Mucosa of rectum (tissue), 2 donors: ENCODE measurements at regions not wholly inside any gene's neighbourhood (a gene's known extent, or its start where the extent isn't known, plus 50 kb on each side); places are given as distances from the start of the nearest gene placed in this dataset.

Experiments
- H3K27ac ChIP-seq, 2 donors: one replicate each; pipeline ENCODE4 v1.7.0; 2013; ENCODE audit warnings: inconsistent platforms in 2 of 2, low read depth in 2 of 2, low read length in 2 of 2
- H3K27me3 ChIP-seq, 2 donors: one replicate each; pipeline ENCODE4 v1.7.0; 2013; ENCODE audit warnings: low read length in 2 of 2; ENCODE audit not compliant: control insufficient read depth in 2 of 2, insufficient read depth in 2 of 2
- H3K36me3 ChIP-seq, 2 donors: one replicate each; pipeline ENCODE4 v1.7.0; 2013; ENCODE audit warnings: low read length in 2 of 2; ENCODE audit not compliant: control insufficient read depth in 2 of 2, insufficient read depth in 2 of 2
- H3K4me1 ChIP-seq, 2 donors: one replicate each; pipeline ENCODE4 v1.7.0; 2013; ENCODE audit warnings: low read length in 2 of 2, mild to moderate bottlenecking in 1 of 2; ENCODE audit not compliant: control insufficient read depth in 2 of 2, insufficient read depth in 2 of 2
- H3K4me3 ChIP-seq, 2 donors: one replicate each; pipeline ENCODE4 v1.7.0; 2013; ENCODE audit warnings: low read length in 2 of 2
- H3K9ac ChIP-seq, 2 donors: one replicate each; pipeline ENCODE4 v1.7.0; 2013; ENCODE audit warnings: low read length in 2 of 2, low read depth in 1 of 2, mild to moderate bottlenecking in 1 of 2
- H3K9me3 ChIP-seq, 2 donors: one replicate each; pipeline ENCODE4 v1.7.0; 2013; ENCODE audit warnings: low read length in 2 of 2; ENCODE audit not compliant: control insufficient read depth in 2 of 2
- donor health status: healthy.
- donor health status: Normal muscosa, but diverticular disease.

DNA sequence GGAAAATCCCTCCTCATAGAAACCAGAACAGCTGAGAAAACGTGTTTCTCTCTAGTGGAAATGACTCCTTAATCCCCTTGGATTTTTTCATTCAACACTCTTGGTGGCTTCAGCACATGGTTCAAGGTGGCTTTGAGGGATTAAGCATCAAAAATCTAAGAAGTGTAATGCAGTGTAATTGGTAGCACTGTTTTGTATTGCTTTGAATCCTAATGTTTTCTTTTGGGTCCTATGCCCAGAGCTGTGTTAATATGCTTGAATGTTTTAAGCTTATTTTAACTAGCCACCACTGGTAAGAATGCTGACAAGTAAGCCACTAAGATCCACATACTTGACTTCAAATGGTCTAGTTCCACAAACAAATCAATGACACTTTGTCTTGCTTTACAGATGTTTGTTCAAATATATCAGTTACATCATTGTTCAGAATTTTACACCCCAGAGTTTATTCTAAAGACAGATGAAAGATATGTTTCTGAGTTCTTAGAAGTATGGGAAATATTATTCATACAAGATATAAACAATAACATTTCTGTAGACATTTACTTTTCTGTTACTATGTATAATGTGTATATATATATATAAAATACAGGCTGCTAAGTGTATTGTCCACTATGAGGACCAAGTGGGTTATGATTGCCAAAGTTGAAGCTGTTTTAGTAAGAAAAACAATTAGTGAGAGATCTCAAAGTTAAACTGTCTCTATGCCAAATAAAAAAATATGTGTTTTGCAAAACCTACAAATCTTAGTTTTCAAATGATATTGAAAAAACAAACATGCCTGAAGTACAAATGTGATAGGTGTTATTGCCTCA lies 220.8 kb downstream of the OGFRL1 start:
- no peak overlapping the region for H3K27ac ChIP-seq
- no peaks in the 10 kb centered on the region for H3K27me3 ChIP-seq
- H3K4me1 ChIP-seq = no peaks in the 10 kb centered on the region
- H3K9me3 ChIP-seq = no peaks in the 10 kb centered on the region
- H3K9ac ChIP-seq = no peak overlapping the region
- no peak overlapping the region for H3K4me3 ChIP-seq
- no peaks in the 10 kb centered on the region for H3K36me3 ChIP-seq

DNA sequence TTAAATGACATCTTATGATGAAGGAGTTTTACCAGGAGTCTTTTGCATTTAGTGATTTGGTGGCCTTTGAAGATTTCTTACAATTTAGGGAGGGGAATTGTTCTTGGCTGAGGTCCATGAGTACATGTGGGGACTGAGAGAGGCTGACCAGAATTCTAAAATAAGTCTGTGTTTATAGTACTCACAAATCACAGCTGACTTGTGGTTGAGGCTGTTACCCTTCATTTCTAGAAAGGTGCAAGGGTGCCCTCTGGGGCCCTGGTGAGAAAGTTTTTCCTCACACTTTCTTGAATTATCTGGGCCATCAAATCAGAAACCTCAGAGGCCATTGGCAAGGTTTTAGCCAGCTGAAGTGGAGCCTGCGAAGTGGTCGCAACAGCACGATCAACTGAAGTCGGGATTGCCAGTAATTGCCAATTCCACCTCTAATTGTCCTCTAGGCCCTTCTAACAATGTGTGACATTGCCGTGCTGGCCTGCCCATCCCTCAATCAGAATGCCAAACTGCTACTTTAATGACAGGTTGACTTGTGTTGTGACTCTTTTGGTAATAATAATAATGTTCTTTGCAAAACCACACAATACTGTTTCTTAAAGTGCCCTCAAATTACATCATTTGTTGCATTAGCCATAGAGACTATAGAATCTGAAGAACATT lies 221.6 kb downstream of the OGFRL1 start:
- H3K9me3 ChIP-seq = no peaks in the 10 kb centered on the region
- H3K27me3 ChIP-seq = no peaks in the 10 kb centered on the region
- no peaks in the 10 kb centered on the region for H3K36me3 ChIP-seq
- H3K4me1 ChIP-seq = no peaks in the 10 kb centered on the region
- no peak overlapping the region for H3K4me3 ChIP-seq
- H3K27ac ChIP-seq = no peak overlapping the region
- no peak overlapping the region for H3K9ac ChIP-seq

DNA sequence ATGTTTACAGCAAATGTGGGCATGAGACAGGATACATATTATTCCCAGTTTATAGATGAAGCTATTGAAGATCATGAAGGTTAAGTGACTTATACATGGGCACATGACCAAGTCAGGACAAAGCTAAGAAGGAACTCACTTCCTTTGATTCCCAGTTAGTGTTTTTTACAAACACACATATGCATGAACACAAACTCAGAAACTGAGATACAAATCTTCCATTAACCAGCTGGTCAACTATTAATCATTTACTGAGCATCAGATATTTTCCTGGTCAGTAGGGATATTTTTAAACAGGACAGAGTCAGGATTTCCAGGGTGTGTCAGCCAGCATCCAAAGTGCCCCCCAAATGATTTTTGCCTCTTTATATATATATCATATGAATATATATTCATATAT lies 222.2 kb downstream of the OGFRL1 start:
- H3K4me3 ChIP-seq = no peak overlapping the region
- H3K27me3 ChIP-seq = no peaks in the 10 kb centered on the region
- no peak overlapping the region for H3K9ac ChIP-seq
- no peaks in the 10 kb centered on the region for H3K9me3 ChIP-seq
- H3K27ac ChIP-seq = no peak overlapping the region
- no peaks in the 10 kb centered on the region for H3K36me3 ChIP-seq
- no peaks in the 10 kb centered on the region for H3K4me1 ChIP-seq

DNA sequence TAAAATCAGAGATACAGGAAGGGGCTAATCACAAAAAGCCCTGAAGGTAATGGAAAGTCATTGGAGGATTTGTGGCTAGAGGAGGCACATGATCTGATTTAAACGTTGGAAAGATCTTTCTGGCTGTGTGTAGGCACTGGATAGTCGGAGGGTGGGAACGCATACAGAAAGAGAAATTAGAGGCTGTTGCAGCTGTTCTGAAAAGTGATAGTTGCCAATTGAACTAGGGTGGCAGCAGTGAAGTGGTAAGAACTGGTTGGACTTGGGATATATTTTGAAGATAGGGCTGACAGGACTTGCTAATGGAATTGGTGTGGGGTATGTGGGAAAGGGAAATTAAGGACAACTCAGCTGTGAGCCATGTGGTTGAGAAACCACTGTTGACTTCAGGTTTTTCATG lies 223.6 kb downstream of the OGFRL1 start:
- no peaks in the 10 kb centered on the region for H3K27me3 ChIP-seq
- H3K36me3 ChIP-seq = no peaks in the 10 kb centered on the region
- no peak overlapping the region for H3K27ac ChIP-seq

DNA sequence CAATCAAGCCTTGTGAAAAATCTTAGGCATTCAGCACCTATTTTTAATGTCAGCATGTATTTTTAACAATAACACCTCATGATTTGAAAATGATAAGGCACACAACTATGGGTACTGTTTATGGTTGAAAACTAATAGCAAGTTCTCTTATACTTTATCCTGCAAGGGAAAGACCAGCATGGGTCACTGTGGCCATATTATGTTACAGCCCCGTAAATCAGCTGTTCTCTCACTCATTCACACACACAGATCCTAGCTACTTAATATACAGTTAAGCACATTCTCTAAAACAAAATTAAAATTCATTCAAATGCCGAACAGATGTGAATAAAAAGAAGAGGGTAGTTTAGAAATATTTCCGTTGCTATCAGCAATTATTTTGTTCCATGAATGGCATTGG lies 224.4 kb downstream of the OGFRL1 start:
- Histone ChIP-seq H3K9me3 (no peaks in the 10 kb centered on the region), H3K9ac (no peak overlapping the region), H3K27ac (no peak overlapping the region), H3K27me3 (no peaks in the 10 kb centered on the region), H3K4me3 (no peak overlapping the region), H3K36me3 (no peaks in the 10 kb centered on the region), H3K4me1 (no peaks in the 10 kb centered on the region)

More for the DNA sequence above, 223.6 kb downstream of the OGFRL1 start:
- Histone ChIP-seq H3K9ac (no peak overlapping the region), H3K4me1 (no peaks in the 10 kb centered on the region), H3K9me3 (no peaks in the 10 kb centered on the region), H3K4me3 (no peak overlapping the region)

DNA sequence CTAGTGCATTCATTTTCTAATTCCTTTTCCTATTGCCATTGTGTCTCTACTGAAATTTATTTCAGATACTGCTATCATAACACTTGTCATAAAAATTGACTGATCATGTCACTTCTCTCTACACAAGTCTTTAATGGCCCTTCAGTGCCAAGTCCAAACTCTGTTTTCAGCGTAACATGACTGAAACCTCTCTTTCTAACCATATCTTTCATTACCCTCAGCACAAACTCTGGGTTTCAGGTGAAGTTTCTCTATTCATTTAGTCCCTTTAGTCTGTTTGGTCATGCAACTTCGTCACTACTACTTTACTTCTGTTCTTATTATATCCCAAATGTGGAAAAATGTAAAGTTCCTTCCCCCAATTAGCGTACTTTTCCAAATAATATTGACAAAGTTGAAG lies 234.9 kb downstream of the OGFRL1 start:
- Histone ChIP-seq H3K9me3 (no peaks in the 10 kb centered on the region), H3K27ac (no peak overlapping the region), H3K4me3 (no peak overlapping the region), H3K4me1 (no peaks in the 10 kb centered on the region), H3K9ac (no peak overlapping the region), H3K27me3 (no peaks in the 10 kb centered on the region), H3K36me3 (no peaks in the 10 kb centered on the region)

DNA sequence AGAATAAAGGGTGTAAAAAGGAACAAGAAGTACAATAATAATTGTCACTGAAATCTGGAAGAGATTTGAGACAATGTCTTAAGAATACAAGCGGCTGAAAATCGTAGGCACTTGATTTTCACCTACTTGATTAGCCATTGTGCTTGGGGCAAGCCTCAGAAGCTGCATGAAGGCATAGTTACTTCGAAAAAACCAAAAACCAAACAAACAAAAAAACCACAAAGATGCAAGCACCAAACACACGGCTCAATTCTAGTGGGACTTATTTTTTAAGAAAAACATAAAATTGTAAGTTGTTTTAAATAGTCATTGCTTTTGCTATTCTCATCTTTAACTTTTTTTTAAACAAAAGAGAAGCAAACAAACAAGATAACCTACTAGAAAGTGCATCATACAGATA lies 235.6 kb downstream of the OGFRL1 start:
- Histone ChIP-seq H3K4me1 (no peaks in the 10 kb centered on the region), H3K36me3 (no peaks in the 10 kb centered on the region), H3K9me3 (no peaks in the 10 kb centered on the region), H3K9ac (no peak overlapping the region), H3K27me3 (no peaks in the 10 kb centered on the region), H3K4me3 (no peak overlapping the region), H3K27ac (no peak overlapping the region)

DNA sequence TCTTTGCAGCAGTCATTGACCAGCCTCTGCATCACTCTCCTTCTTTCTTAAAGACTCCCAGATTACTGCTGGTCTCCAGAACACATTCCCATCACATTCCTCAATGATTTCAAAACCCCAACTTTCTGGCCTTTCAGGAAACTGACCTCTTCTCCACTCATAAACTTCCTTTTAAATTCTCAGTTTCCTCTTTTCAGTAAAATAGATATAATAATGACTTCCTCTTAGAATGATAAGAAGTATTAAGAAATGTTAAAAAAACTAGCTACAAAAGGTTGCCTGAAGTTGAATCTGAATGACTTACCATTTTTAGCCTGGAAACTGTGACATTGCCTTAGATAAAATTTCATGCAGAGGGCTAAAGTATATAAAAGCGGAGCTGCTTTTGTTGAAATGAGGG lies 239.3 kb downstream of the OGFRL1 start:
- H3K27me3 ChIP-seq = no peaks in the 10 kb centered on the region
- H3K36me3 ChIP-seq = no peaks in the 10 kb centered on the region
- no peak overlapping the region for H3K27ac ChIP-seq
- no peaks in the 10 kb centered on the region for H3K4me1 ChIP-seq
- H3K4me3 ChIP-seq = no peak overlapping the region
- no peak overlapping the region for H3K9ac ChIP-seq
- H3K9me3 ChIP-seq = no peaks in the 10 kb centered on the region

DNA sequence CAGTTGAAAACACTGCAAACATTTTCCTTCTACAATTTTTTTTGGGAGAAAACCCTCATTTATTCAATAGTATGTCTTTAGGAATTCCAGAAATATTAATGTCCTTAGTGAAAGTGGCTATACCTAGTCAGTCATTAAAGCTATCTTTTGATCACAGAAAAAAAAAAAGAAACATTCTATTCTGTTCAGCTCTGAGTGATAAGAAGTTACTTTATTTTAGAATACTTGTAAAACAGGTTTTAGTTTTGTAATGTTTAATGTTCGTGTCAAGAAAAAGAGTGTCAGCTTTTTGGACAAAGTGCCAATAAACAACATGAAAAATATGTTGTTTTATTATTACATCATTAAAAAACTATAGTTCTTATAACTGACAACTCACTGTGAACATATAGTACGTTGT lies 240.4 kb downstream of the OGFRL1 start:
- Histone ChIP-seq H3K27me3 (no peaks in the 10 kb centered on the region), H3K9me3 (no peaks in the 10 kb centered on the region), H3K4me3 (no peak overlapping the region), H3K9ac (no peak overlapping the region), H3K36me3 (no peaks in the 10 kb centered on the region), H3K4me1 (no peaks in the 10 kb centered on the region), H3K27ac (no peak overlapping the region)

DNA sequence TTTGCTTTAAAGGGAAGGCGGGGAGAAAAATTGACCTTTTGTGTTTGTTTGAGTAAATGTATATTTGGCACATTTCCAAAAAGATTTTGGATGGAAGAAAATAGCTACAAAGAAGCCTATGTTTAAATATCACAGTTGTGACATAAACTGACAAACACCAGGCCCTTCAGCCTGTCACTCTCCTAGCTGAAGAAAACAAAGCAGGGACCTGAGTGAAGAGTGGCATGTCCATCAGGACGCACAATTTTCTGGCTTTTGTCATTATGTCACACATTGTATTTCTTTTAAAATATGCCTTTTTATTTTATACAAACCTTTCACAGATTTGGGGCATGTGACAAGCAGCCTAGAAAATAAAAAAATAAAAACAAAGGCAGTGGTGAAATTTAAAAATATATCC lies 241.2 kb downstream of the OGFRL1 start:
- Histone ChIP-seq H3K27ac (no peak overlapping the region), H3K36me3 (no peaks in the 10 kb centered on the region), H3K9me3 (no peaks in the 10 kb centered on the region), H3K4me1 (no peaks in the 10 kb centered on the region), H3K9ac (no peak overlapping the region), H3K4me3 (no peak overlapping the region), H3K27me3 (no peaks in the 10 kb centered on the region)
